ENCODE measurements at regions not wholly inside any gene's neighbourhood (a gene's known extent, or its start where the extent isn't known, plus 50 kb on each side); places are given as distances from the start of the nearest gene placed in this dataset.

GRCh38 chr14:89491711-89492381 is 74.8 kb upstream of the FOXN3 start:
- TF ChIP-seq, protein P1, sequence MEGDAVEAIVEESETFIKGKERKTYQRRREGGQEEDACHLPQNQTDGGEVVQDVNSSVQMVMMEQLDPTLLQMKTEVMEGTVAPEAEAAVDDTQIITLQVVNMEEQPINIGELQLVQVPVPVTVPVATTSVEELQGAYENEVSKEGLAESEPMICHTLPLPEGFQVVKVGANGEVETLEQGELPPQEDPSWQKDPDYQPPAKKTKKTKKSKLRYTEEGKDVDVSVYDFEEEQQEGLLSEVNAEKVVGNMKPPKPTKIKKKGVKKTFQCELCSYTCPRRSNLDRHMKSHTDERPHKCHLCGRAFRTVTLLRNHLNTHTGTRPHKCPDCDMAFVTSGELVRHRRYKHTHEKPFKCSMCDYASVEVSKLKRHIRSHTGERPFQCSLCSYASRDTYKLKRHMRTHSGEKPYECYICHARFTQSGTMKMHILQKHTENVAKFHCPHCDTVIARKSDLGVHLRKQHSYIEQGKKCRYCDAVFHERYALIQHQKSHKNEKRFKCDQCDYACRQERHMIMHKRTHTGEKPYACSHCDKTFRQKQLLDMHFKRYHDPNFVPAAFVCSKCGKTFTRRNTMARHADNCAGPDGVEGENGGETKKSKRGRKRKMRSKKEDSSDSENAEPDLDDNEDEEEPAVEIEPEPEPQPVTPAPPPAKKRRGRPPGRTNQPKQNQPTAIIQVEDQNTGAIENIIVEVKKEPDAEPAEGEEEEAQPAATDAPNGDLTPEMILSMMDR (IDR thresholded peaks at IDR 0.05; ENCODE audit: control insufficient read depth, extremely low read depth, insufficient read depth) = no peak

GRCh38 chr14:89490466-89490865 is 73.4 kb upstream of the FOXN3 start:
- no peak overlapping the region for H3K4me3 ChIP-seq (ENCODE audit: low read depth, low read length)
- DNase-seq (ENCODE audit: low read depth) = no peak

More at GRCh38 chr14:89491711-89492381, 74.8 kb upstream of the FOXN3 start:
- H3K4me3 ChIP-seq (ENCODE audit: low read depth, low read length) = no peak overlapping the region
- no peak for DNase-seq (ENCODE audit: low read depth)

DNA sequence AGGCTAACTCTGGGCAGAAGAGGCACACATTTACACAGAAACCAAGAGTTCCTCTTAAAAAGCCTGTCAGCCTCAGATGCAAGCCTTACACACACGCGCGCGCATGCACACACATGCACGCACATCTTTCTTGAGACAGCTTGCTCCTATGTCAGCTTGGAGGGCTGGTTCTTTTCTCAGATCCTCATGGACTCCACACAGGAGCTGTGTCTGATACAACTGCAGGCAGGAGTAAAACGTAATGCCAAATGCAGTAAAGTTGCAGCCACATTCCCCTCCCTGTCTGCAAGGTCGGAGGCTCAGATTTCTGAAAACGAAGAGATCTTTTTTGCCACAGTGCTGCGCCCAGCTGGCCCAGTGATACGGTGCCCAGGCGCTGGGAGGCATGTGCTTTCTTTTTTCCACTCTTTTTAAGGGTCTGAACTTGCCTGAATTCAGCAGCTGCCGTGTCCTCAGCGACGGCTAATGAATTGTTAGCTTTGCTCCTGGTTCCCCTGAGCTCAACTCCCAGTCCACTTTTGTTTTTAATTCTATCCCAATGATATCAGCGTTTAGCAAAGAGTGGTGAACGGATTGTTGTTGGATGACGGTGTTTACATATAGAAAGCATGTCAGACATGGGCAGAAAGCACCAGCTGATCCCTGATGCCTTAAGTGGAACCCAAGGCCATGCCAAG is 72.9 kb upstream of the FOXN3 start:
- DNase-seq (ENCODE audit: low read depth) = no peak
- H3K4me3 ChIP-seq (ENCODE audit: low read depth, low read length) = no peak overlapping the region
- TF ChIP-seq, protein P1 (IDR thresholded peaks at IDR 0.05; ENCODE audit: control insufficient read depth, extremely low read depth, insufficient read depth) = no peak

More at GRCh38 chr14:89490466-89490865, 73.4 kb upstream of the FOXN3 start:
- TF ChIP-seq, protein P1 (IDR thresholded peaks at IDR 0.05; ENCODE audit: control insufficient read depth, extremely low read depth, insufficient read depth) = no peak

- TF ChIP-seq, protein P1 (IDR thresholded peaks at IDR 0.05; ENCODE audit: control insufficient read depth, extremely low read depth, insufficient read depth) = no peak
- DNase-seq (ENCODE audit: low read depth) = no peak
- no peak overlapping the region for H3K4me3 ChIP-seq (ENCODE audit: low read depth, low read length)
Observed at GRCh38 chr14:89486961-89487360, 69.9 kb upstream of the FOXN3 start.

DNA sequence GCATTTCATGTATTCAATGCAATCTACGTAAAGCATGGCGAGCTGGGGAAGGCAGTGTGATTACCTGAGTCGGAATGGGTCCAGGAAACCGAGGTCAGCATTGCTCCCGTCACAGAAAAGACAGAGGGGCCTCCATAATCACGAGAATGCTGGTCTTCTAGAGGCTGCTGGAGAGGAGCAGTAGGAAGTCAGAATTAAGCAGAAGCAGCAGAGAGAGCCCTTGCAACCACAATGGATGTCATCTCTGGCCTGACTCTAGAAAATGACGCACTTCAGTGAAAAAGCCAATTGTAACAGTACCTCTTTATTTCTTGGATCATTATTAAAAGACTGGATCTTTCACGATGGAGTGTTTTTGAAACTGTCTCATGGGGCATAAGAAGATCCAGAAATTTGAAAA is 69.5 kb upstream of the FOXN3 start:
- TF ChIP-seq, protein P1 (IDR thresholded peaks at IDR 0.05; ENCODE audit: control insufficient read depth, extremely low read depth, insufficient read depth) = no peak
- no peak overlapping the region for H3K4me3 ChIP-seq (ENCODE audit: low read depth, low read length)
- DNase-seq (ENCODE audit: low read depth) = no peak

DNA sequence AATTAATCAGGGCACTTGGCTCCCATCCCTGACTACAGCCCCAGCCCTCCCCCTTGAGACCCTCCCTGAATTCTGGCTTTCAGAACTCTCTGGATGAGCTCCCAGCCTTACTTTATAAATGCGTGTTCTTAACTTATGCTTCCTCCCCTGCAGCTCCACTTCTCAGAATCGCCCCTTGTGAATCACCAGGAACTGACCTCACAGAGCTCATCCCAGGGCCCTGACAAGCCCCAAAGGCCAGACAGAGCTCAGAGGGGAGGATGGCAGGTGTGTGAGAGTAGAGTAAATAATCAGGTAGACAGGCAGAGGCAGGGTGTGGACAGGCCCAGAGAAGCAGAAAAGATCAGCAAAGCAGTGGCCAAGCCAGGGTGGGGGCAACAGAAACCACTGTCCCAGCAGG is 68.2 kb upstream of the FOXN3 start:
- TF ChIP-seq, protein P1 (IDR thresholded peaks at IDR 0.05; ENCODE audit: control insufficient read depth, extremely low read depth, insufficient read depth) = no peak
- no peak overlapping the region for H3K4me3 ChIP-seq (ENCODE audit: low read depth, low read length)
- DNase-seq (ENCODE audit: low read depth) = no peak
